PFSK-1 (cell line): ENCODE measurements at regions not wholly inside any gene's neighbourhood (a gene's known extent, or its start where the extent isn't known, plus 50 kb on each side); places are given as distances from the start of the nearest gene placed in this dataset.

Experiments
- FOXP2 ChIP-seq: optimal IDR thresholded peaks from 2 replicates; pipeline ENCODE3; 2011; ENCODE audit warnings: borderline replicate concordance, control low read depth, inconsistent platforms; ENCODE audit not compliant: insufficient read depth; ENCODE audit errors: extremely low read length, extremely low read depth
- POLR2AphosphoS5 ChIP-seq: IDR thresholded peaks from 2 replicates; pipeline ENCODE4 v1.6.1; 2012; ENCODE audit warnings: low read depth, mild to moderate bottlenecking, control low read depth, low read length, moderate library complexity
- TAF1 ChIP-seq: IDR thresholded peaks from 2 replicates; pipeline ENCODE4 v1.6.1; 2012; ENCODE audit warnings: low read length, control low read depth, borderline replicate concordance; ENCODE audit not compliant: insufficient read depth
- TF ChIP-seq, protein P1 (sequence below), 2 experiments: IDR thresholded peaks; 2 replicates each; pipeline versions ENCODE4 v1.6.1 to v1.8.0; 2011 to 2012; ENCODE audit warnings: low read depth in 2 of 2, low read length in 2 of 2, control low read depth in 1 of 2, inconsistent platforms in 1 of 2, mild to moderate bottlenecking in 1 of 2, moderate library complexity in 1 of 2; ENCODE audit not compliant: insufficient read depth in 1 of 2

GRCh38 chr20:22207280-22207679 lies 377.1 kb downstream of the FOXA2 start:
- TF ChIP-seq FOXP2: no peak
- TF ChIP-seq, protein P1, sequence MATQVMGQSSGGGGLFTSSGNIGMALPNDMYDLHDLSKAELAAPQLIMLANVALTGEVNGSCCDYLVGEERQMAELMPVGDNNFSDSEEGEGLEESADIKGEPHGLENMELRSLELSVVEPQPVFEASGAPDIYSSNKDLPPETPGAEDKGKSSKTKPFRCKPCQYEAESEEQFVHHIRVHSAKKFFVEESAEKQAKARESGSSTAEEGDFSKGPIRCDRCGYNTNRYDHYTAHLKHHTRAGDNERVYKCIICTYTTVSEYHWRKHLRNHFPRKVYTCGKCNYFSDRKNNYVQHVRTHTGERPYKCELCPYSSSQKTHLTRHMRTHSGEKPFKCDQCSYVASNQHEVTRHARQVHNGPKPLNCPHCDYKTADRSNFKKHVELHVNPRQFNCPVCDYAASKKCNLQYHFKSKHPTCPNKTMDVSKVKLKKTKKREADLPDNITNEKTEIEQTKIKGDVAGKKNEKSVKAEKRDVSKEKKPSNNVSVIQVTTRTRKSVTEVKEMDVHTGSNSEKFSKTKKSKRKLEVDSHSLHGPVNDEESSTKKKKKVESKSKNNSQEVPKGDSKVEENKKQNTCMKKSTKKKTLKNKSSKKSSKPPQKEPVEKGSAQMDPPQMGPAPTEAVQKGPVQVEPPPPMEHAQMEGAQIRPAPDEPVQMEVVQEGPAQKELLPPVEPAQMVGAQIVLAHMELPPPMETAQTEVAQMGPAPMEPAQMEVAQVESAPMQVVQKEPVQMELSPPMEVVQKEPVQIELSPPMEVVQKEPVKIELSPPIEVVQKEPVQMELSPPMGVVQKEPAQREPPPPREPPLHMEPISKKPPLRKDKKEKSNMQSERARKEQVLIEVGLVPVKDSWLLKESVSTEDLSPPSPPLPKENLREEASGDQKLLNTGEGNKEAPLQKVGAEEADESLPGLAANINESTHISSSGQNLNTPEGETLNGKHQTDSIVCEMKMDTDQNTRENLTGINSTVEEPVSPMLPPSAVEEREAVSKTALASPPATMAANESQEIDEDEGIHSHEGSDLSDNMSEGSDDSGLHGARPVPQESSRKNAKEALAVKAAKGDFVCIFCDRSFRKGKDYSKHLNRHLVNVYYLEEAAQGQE (IDR thresholded peaks at IDR 0.05; ENCODE audit: insufficient read depth in 1 of 2, low read depth in 2 of 2, low read length in 2 of 2): no peak
- TF ChIP-seq TAF1: no peak
- no peak for TF ChIP-seq POLR2AphosphoS5
